GM21367 (cell line): ENCODE measurements at regions not wholly inside any gene's neighbourhood (a gene's known extent, or its start where the extent isn't known, plus 50 kb on each side); places are given as distances from the start of the nearest gene placed in this dataset.

Source experiments
- ATAC-seq: cut with Tn5 transposase; IDR thresholded peaks from one replicate; pipeline ENCODE4 v1.9.1; 2021; ENCODE audit not compliant: unreplicated experiment

DNA sequence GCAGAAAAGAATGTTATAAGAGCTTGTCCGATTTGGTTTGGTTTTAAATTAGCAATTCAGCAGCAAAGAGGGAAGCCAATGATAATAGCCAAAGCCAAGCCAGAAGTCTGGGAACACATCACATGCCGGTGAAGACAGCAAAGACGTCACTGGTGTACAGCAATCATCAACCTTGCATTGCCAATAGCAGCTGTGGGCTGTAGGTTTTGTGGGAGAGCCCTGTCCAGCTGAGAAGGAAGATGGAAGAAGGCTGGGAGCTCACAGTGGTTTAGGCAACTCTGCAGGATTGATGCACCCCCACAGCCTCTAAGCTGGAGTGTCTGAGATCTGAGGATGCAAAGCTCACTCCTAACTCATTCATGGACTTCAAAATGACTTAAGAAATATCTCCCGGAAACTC is 338.7 kb downstream of the SIPA1L2 start:
- no peak for ATAC-seq

DNA sequence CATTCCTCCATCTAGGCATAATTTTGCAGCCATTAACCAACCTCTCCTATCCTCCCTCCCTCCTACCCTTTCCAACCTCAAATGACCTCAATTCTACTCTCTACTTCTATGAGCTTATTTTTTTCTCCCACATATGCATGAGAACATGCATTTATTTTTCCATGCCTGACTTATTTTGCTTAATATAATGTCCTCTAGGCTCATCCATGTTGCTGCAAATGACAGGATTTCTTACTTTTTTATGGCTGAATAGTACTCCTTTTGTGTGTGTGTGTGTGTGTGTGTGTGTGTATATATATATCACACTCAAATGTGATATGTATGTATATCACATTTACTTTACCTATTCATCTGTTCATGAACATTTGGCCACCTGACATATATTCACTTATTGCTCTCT is 339.4 kb downstream of the SIPA1L2 start:
- no peak for ATAC-seq

DNA sequence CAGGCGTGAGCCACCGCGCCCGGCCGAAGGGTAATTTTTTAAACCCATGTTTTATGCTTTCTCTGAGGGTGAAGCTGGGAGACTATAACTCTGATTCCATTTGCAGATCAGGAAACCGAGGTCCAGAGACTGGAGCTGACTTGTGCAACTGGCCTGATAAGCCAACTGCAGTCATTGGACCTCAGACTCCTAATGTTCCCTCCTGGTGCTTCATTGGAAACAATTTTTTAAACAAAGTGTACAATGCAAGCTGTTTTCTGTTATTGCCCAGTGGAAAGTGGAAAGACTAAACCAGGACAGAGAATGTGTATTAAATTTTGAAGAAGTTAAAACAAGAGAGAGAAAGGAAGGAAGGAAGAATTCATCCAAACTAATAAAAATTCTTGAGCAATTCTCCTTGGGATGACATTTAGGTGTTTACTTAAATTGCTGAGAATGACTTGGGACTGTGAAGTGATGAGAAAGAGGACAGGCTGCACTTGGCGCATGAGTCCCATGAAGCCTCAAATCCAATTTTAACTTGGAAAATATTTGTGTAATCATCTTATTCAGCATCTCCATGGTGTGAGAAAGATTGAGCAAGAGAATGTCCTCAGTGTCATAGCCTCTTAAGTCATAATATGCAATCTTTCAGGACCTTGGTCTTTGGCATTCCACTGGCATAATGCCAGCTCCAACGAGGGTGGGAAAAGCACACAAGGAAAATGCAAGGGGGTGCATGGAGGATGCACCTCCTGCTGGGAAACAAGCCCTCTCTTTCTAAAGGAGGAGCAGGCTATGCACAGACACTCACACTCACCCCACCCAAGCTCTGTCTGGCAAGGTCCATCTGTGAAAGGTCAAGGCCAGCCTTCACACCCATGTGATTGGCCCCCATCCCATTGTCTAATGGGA is 342.0 kb downstream of the SIPA1L2 start:
- ATAC-seq = no peak

DNA sequence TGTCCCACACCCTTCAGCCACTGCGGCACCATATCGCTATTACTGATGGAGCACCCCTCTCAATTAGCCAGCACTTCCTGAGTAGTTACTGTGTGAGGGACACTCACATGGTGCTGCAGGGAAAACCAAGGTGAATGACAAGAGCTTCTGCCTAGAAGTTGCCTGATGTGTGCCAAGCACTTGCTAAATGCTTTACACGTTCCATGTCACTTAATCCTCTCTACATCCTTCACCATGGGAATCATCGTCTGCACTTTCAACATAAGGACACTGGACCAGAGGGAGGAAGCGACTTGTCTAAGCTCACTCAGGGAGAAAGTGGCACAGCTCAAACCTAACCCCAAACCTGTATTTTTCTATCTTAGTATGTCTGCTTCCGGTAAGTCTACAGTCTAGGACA is 344.8 kb downstream of the SIPA1L2 start:
- no peak for ATAC-seq

DNA sequence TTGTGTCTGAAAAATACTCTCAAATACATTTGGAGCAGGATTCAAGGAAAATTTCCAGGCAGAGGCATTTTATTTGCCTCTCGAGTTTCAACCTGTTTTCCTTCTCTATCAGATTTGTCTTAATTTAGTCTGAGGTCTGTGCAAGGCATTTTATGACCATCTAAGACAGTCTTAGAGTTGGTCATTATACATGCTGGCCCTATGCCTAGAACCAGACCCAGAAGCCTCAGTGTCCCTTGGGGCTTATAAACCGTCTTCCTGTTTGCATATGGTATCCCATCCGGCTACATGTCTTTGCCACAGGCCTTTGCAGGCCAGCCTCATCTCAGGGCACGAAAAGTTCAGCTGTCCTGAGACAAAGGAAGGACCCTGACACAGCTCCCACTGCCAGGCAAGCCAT is 346.1 kb downstream of the SIPA1L2 start:
- no peak for ATAC-seq

DNA sequence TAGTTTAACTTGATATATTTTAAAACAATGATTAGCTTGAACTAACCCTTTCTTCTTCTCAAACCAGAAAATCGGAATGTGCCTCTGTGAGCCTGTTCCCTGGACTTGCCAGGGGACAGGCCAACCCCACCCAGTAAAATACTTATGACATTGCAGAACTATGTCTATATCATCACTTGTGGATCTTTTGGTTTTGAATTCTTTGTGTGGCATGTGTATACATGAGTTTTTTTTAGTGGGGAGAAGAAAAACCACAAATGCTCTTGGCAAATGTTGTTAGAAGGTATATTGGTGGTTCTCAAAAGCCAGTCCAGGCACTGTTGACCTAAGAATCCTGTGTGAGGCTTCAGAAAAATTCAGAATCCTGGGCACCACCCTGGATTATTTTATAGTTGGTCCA is 347.4 kb downstream of the SIPA1L2 start:
- ATAC-seq = no peak

DNA sequence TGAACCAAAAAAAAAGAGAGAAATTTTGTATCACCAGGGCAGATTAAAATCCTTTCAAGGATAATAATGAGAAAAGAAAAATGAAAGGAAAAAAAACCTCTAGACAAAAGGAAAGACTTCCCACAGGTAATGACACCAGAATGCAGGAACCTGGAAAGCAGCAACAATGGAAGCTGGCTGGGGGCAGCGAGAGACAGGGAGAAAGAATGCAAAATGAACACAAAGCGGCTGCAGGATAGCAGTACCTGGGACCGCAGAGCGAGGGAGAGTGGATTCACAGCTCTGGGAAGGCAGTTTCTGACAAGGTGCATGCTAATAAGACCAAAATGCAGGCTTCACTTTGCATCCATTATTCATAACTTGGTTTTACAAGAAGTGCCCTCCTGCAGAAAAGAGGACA is 349.0 kb downstream of the SIPA1L2 start:
- ATAC-seq = no peak

DNA sequence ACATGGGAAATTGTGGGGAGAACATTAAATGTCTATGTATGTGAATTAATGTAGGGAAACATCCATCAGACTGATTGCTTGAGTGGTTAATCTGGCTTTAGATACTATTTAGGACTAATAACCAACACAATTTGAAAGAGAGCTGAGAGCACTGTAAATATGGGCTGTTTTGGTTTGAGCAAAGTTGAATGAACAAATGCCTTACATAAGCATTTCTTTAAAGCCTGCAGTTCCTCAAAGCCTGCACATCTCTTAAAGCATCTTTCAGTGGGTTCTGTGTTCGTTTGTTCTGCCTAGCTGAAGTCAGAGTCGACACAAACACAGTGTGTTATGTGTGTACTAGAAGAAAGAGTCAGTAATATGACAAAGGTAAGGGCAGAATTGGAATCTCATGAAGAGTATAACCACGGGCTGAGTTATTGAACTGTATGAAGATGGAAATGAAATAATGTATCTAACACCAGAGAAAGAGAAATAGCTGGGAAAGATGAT is 350.0 kb downstream of the SIPA1L2 start:
- no peak for ATAC-seq

DNA sequence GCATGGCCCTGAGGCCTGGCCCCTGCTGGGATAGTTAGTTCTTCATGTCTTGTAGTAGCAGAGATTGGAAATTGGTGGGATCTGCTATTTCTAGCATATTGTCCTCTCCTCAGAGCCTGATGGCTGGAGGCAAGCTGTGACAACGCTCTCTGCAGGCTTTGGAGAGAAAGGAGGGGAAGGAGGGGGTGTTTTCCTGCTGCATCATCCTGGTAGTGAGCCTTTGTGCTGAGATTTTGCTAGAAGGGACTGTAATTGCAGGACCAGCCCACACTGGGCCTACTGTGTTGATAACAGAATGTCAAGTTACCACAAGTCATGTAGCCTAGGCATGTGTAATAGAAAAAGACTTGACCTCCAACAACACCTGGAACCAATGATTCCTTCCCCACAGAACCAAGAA is 351.0 kb downstream of the SIPA1L2 start:
- no peak for ATAC-seq

DNA sequence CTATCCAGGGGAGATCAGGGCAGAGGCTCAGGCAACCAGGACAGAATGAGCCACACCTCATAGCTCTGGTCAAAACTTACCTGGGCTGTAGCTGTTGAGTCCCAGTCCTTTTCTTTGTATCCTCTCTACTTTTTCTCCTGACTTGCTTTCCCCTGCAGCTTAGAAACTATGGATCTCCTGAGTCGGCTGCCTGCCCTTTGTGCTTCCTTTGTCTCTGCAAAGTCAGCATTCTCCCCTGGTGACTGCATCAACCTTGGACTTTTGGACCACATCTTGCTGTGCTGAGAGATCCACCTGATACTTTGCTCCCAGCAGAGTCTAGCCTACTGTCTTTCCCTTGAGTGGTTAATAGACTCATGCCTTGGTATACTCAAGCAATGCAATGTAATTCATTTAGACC is 353.3 kb downstream of the SIPA1L2 start:
- ATAC-seq = no peak

DNA sequence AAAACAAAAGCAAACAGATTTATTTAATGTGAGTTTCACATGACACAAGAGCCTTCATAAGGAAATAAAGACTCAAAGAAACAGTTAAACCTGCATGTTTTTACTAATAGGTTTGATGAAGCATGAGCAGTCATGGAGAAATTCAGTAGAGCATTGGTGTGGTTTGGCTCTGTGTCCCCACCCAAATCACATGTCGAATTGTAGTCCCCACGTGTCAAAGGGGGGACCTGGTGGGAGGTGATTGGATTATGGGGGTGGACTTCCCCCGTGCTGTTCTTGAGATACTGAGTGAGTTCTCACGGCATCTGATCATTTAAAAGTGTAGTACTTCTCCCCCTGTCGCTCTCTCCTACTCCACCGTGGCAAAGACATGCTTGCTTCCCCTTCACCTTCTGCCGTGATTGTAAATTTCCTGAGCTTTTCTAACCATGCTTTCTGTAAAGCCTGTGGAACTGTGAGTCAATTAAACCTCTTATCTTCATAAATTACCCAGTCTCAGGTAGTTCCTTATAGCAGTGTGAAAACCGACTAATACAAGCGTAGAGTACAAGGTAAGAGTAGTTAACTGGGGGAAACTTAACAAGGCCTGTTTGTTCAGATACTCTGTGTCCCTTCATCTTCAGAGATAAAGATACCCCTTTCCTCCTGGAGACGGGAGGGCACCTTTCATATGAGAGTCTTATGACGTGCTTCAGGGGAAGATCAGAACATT is 354.8 kb downstream of the SIPA1L2 start:
- ATAC-seq = no peak

DNA sequence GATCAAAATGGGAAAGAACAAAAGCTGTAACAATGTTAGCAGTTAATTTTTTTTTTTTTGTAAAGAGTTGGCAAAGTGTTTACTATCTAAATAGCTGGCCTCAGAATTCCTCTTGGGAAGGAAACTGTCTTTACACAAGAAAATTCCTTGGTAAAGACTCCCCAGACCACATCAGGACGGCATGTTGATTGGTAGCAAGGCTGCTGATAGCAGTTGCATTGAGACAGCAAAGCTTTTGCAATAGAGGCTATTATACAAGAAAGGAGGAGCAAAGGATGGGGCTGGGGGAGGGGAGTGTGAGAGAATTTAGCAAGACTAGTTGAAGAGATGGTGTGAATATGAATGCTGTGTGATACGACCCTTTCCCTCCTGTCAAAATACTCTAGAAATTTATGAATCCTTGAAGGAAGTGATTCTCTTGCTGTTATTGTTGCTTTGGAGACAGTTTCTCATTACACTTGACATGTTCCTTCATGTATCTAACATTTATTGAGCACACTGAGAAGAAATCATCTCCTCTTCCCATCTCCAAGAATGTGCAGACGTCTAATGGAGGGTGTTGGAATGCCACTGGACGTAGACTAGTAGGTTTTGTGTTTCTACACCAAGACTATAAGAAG is 355.6 kb downstream of the SIPA1L2 start:
- ATAC-seq = no peak

DNA sequence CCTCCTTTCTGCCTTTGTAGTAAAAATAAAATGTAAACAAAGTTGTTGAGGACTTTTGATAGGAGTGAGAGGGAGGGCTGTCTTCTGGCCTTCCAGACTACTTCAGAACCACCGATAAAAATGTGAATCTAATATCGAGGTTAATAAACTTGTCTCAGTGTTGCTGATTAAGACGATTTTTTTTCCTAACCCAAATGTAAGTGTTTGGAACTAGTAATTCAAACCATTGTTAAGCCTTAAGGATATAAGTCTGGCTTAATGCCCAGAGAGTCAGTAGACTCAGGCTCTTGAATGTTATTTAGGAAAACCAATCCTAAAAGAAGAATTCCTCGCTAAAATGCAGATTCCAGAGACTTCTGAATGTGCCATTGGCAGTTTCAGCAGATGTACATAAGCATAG is 356.9 kb downstream of the SIPA1L2 start:
- no peak for ATAC-seq

DNA sequence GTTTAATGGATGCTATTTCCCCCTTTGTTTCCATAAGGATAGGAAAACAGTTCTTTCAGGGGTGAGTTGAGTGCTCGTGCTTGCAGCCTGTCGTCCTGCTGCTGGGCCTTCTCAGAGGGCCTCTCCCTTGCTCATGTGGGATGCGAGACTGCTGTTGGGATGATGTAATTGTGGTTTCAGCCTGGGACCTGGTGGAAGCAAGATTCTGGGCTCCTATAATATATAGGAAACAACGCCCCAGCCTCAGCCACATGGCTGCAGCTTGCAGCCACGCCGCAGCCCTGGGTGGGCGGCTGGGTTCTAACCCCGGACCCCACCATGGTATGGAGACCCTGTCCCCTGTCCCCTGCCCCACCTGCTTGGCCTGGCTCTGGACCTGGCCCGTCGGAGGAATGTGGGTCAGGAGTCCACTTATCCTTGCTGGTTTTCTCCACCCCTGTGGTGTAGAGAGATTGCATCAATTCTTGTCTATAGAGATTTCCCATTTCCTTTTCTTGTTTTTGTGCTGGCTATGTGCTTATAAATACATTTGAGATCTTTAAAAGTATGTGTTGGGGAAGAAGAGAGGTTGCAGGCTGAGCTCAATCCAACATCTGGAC is 357.8 kb downstream of the SIPA1L2 start:
- no peak for ATAC-seq

DNA sequence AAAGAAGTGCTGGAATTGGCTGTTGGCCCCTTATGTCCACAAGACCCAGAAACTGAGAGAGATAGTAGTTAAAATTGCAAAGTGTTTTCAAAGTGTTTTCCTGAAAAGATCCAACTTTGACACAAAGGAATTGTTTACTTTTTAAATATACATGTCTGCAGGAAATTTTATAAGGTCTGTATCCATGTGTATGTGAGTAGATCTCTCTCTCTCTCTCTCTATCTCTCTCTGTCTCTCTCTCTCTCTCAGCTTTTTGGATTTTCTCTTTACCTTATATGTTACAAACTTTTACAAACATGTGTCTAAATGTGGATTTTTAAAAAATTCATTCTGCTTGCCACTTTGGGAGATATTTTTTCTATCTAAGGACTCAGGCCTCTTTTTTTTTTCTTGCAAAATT is 358.6 kb downstream of the SIPA1L2 start:
- ATAC-seq = no peak

DNA sequence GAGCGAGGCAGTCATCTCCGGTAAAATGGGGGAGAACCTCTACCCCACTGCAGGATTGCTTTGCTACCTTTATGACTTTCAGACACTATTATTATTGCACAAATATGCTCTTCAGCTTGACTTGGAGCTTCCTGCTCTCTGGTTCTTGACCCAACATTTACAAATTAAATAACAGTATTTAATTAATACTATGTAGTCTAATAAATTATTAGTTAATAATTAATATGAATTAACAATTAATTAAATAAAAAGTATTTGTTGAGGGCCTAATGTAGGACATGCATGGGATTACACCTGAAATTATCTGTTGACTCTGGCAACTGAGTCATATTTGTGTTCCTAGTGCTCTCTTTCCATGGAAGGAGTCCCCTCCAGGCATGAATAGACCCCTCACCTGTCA is 359.9 kb downstream of the SIPA1L2 start:
- ATAC-seq = no peak

DNA sequence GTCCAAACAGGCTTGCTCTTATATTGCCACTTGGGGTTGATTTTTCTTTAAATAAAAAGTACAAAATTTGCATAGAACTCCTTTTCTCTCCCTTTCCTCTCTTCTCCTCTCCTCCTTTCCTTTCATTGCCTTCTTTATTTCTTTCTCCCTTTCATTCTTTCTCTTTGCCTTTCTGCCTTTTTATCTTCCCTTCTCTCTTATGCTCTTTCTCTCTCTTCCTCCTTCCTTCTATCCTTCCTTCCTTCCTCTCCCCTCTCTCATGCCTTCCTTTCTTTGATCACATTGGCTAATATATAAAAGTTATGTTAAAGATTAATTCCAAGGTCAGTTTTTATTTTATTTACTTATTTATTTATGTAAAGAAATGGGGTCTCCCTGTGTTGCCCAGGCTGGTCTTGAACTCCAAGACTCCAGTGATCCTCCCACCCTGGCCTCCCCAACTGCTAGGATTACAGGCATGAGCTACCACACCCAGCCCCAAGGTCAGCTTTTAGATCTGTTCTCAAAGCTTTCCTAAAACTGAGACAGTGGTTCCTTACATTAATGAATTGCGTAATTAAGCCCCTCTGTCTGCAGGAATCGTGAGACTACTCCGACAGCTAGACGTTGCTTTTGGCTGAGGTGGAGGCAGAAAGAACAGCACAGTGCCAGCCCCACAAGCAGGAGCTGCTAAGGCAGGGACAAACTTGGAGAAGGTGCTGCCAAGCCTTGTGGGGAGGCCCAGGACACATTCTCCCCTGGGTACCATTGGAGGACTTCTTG is 361.9 kb downstream of the SIPA1L2 start:
- ATAC-seq = no peak

DNA sequence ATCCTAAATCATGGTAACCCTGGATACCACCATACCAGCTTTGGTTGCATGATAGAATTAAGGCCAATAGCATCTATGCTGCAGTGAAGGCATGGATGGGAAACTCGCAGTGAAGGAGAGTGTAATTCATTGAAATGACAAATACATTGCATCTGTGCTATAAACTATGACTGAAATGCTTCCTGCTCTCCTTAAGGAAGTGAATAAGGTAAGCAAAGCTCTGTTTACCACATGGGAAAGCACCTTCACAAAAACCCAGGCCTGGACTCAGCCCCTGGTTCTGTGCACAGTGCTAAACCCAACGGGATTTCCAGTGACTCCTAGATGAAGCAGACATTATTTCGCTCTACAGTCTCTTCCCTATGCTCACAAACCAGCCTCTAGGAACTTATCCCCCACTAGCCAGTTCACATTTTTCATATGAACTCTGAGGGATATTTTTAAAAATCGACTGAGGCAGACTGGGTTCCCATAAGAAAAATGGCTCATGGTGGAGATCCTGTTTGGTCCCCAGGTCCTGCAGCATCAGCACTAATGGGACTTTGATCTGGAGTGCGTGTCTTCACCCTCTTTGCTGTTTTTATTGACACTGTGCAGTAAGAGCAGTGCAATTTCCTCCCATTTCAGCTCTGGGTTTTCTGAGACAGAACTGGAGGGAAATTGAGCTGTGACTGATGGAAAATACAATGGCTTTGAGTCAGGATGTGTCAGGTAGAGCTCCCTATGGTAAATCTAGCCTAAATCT is 362.7 kb downstream of the SIPA1L2 start:
- ATAC-seq = no peak

DNA sequence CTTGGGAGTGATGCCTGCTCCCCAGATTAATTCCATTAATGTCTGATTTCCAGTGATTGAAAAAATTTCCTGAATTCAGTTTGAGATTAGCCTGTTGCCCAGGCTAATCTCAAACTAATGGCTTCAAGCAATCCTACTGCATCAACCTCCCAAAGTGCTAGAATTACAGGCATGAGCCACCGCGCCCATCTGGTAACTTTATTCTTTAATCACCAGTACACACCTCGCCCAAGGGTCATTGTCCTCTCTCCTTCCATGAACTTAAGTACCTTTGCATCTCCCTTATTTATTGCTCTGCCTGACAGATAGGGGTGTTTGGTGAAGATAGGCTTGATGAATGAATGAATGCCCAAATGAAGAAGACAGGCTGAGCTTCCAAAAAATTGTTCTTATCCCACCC is 366.5 kb downstream of the SIPA1L2 start:
- ATAC-seq = no peak

DNA sequence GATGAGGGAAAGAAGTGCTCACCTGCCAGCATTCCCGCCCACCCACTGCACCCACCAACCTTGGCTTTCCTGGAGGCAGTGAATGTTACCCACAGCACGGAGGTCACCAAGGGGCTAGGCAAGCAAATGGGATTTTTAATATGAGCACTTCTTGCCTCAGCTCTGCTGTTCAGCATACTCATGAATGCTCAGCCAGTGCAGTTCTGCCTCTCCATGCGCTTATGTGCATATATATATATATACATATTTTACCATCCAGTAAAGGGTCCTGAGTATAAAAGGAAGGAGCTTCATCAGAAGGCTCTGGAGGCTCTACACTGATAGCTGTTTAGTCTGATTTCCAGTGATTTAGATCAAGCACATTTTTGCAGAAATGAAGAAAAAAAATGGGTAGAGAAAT is 366.9 kb downstream of the SIPA1L2 start:
- no peak for ATAC-seq
